ENCODE measurements at regions not wholly inside any gene's neighbourhood (a gene's known extent, or its start where the extent isn't known, plus 50 kb on each side); places are given as distances from the start of the nearest gene placed in this dataset.

- POLR2A ChIA-PET, result interaction anchor here (0.8 kb wide), 1 partner anchor 11 kb away, joined by 3 read pairs; no protein-coding TSS in a partner anchor
- no peaks in the 10 kb centered on the region for H3K79me2 ChIP-seq (ENCODE audit: control insufficient read depth, insufficient read depth, low read length)
- no peak overlapping the region for H2AFZ ChIP-seq (ENCODE audit: insufficient read depth, low read depth, low read length, poor library complexity, severe bottlenecking)
- peaks cover 6 to 7% of the 10 kb centered on the region in 2 donors for H3K4me1 ChIP-seq (ENCODE audit: control insufficient read depth in 2 of 2, insufficient read depth in 2 of 2, low read length in 2 of 2)
- Mint-ChIP-seq H3K4me3 (no peak overlapping the region), H3K27me3 (peaks cover 16% of the 10 kb centered on the region), H3K9me3 (ENCODE audit: insufficient read depth) (no peaks in the 10 kb centered on the region), H3K27ac (peak overlapping the region; percentile 78), H3K4me1 (peaks cover 21% of the 10 kb centered on the region)
- TF ChIP-seq EZH2 (IDR thresholded peaks at IDR 0.05; ENCODE audit: borderline replicate concordance, insufficient read depth, low read depth, low read length, poor library complexity, severe bottlenecking), result no peak
- TF ChIP-seq, protein P1, sequence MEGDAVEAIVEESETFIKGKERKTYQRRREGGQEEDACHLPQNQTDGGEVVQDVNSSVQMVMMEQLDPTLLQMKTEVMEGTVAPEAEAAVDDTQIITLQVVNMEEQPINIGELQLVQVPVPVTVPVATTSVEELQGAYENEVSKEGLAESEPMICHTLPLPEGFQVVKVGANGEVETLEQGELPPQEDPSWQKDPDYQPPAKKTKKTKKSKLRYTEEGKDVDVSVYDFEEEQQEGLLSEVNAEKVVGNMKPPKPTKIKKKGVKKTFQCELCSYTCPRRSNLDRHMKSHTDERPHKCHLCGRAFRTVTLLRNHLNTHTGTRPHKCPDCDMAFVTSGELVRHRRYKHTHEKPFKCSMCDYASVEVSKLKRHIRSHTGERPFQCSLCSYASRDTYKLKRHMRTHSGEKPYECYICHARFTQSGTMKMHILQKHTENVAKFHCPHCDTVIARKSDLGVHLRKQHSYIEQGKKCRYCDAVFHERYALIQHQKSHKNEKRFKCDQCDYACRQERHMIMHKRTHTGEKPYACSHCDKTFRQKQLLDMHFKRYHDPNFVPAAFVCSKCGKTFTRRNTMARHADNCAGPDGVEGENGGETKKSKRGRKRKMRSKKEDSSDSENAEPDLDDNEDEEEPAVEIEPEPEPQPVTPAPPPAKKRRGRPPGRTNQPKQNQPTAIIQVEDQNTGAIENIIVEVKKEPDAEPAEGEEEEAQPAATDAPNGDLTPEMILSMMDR (IDR thresholded peaks at IDR 0.05), result no peak
- CTCF ChIA-PET, result interaction anchor here (0.9 to 3.2 kb wide), 8 partner anchors 10 to 212 kb away, joined by 3 to 16 read pairs (median 4); no protein-coding TSS in a partner anchor
- no peak overlapping the region for H3K4me2 ChIP-seq (replicated peaks; ENCODE audit: low read depth, low read length, poor library complexity, severe bottlenecking)
- ATAC-seq (ENCODE audit: low read depth) (no peak), DNase-seq (no peak)
- H3K9ac ChIP-seq (ENCODE audit: low read length), result no peak overlapping the region
- H3K36me3 ChIP-seq (replicated peaks in 1 of 2; ENCODE audit: control extremely low read depth in 1 of 2, control insufficient read depth in 1 of 2, extremely low read depth in 1 of 2, insufficient read depth in 2 of 2, low read length in 1 of 2), result no peaks in the 10 kb centered on the region
- intact Hi-C loops (cut with micrococcal nuclease), result no loop called here
- no peaks in the 10 kb centered on the region for H4K20me1 ChIP-seq (ENCODE audit: control insufficient read depth, insufficient read depth, low read length, poor library complexity, severe bottlenecking)
- WGBS (ENCODE audit: insufficient coverage), result no CpG with 5 or more reads among the region's 1 CpG
- H3K27me3 ChIP-seq (replicated peaks in 1 of 4; ENCODE audit: control extremely low read depth in 1 of 4, control insufficient read depth in 3 of 4, insufficient read depth in 4 of 4, low read length in 3 of 4), result peaks cover 0 to 7% (median 1%) of the 10 kb centered on the region in 4 experiments
- H3K4me3 ChIP-seq (ENCODE audit: control extremely low read depth in 1 of 5, extremely low read depth in 1 of 5, insufficient read depth in 1 of 5, low read depth in 2 of 5, low read length in 4 of 5), result no peak overlapping the region
- peaks cover 0 to 34% (median 4%) of the 10 kb centered on the region in 3 donors for H3K9me3 ChIP-seq (ENCODE audit: control extremely low read depth in 1 of 3, control insufficient read depth in 2 of 3, insufficient read depth in 1 of 3, low read length in 2 of 3)
- no peak overlapping the region for H3K27ac ChIP-seq (ENCODE audit: low read length in 2 of 2)
Observed at GRCh38 chr22:22798716-22799115, 88.9 kb upstream of the IGLL5 start.

DNA sequence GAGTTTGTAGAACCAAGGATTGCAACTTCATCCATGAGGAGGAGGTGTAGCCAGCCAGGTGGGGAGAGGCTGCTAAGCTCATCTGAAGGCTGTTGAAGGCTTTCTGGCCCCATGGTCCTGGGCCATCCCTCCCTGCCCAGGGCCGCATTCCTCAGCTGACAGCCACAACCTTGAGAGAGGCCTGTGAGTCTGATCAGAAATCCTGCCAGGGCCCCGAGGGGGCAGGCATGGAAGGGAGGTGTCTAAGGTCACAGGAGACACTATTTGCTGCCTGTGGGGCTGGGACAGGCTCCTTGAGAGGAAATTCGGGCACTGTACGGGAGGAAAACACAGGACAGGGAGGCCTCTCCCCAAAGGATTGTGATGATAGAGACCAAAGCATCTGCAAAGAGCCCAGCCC, 88.1 kb upstream of the IGLL5 start:
- Mint-ChIP-seq H3K27me3 (peaks cover 16% of the 10 kb centered on the region), H3K4me3 (no peak overlapping the region), H3K27ac (no peak overlapping the region), H3K9me3 (ENCODE audit: insufficient read depth) (no peaks in the 10 kb centered on the region), H3K4me1 (peaks cover 21% of the 10 kb centered on the region)
- 94% methylated on average over 4 of the region's 4 CpGs for WGBS (ENCODE audit: insufficient coverage)
- H3K9me3 ChIP-seq (ENCODE audit: control extremely low read depth in 1 of 3, control insufficient read depth in 2 of 3, insufficient read depth in 1 of 3, low read length in 2 of 3), result peaks cover 0 to 34% (median 4%) of the 10 kb centered on the region in 3 donors
- H3K27ac ChIP-seq (ENCODE audit: low read length in 2 of 2), result no peak overlapping the region
- no peak for ATAC-seq (ENCODE audit: low read depth)
- no peak overlapping the region for H3K9ac ChIP-seq (ENCODE audit: low read length)
- peaks cover 6 to 7% of the 10 kb centered on the region in 2 donors for H3K4me1 ChIP-seq (ENCODE audit: control insufficient read depth in 2 of 2, insufficient read depth in 2 of 2, low read length in 2 of 2)
- no peak for TF ChIP-seq EZH2 (IDR thresholded peaks at IDR 0.05; ENCODE audit: borderline replicate concordance, insufficient read depth, low read depth, low read length, poor library complexity, severe bottlenecking)
- TF ChIP-seq, protein P1 (IDR thresholded peaks at IDR 0.05), result no peak
- no peak overlapping the region for H3K4me2 ChIP-seq (replicated peaks; ENCODE audit: low read depth, low read length, poor library complexity, severe bottlenecking)
- ChIA-PET POLR2A (interaction anchor here (0.7 kb wide), 1 partner anchor 20 kb away, joined by 6 read pairs; no protein-coding TSS in a partner anchor), CTCF (interaction anchor here (0.6 to 3.2 kb wide), 9 partner anchors 10 to 328 kb away, joined by 3 to 16 read pairs (median 4); no protein-coding TSS in a partner anchor)
- intact Hi-C loops (cut with micrococcal nuclease), result no loop called here
- no peaks in the 10 kb centered on the region for H3K36me3 ChIP-seq (replicated peaks in 1 of 2; ENCODE audit: control extremely low read depth in 1 of 2, control insufficient read depth in 1 of 2, extremely low read depth in 1 of 2, insufficient read depth in 2 of 2, low read length in 1 of 2)
- H2AFZ ChIP-seq (ENCODE audit: insufficient read depth, low read depth, low read length, poor library complexity, severe bottlenecking), result no peak overlapping the region
- H3K27me3 ChIP-seq (replicated peaks in 1 of 4; ENCODE audit: control extremely low read depth in 1 of 4, control insufficient read depth in 3 of 4, insufficient read depth in 4 of 4, low read length in 3 of 4), result peaks cover 0 to 7% (median 1%) of the 10 kb centered on the region in 4 experiments
- no peak overlapping the region for H3K4me3 ChIP-seq (ENCODE audit: control extremely low read depth in 1 of 5, extremely low read depth in 1 of 5, insufficient read depth in 1 of 5, low read depth in 2 of 5, low read length in 4 of 5)
- DNase-seq, result no peak
- no peaks in the 10 kb centered on the region for H3K79me2 ChIP-seq (ENCODE audit: control insufficient read depth, insufficient read depth, low read length)
- H4K20me1 ChIP-seq (ENCODE audit: control insufficient read depth, insufficient read depth, low read length, poor library complexity, severe bottlenecking), result no peaks in the 10 kb centered on the region
